GM18502 (cell line): ENCODE measurements at regions not wholly inside any gene's neighbourhood (a gene's known extent, or its start where the extent isn't known, plus 50 kb on each side); places are given as distances from the start of the nearest gene placed in this dataset.

Source experiments
- ATAC-seq: cut with Tn5 transposase; IDR thresholded peaks from one replicate; pipeline ENCODE4 v1.9.1; 2021; ENCODE audit warnings: mild to moderate bottlenecking; ENCODE audit not compliant: unreplicated experiment, poor library complexity

GRCh38 chr1:58156124-58156468 lies 390.4 kb downstream of the OMA1 start:
- peak; percentile 89 for ATAC-seq

DNA sequence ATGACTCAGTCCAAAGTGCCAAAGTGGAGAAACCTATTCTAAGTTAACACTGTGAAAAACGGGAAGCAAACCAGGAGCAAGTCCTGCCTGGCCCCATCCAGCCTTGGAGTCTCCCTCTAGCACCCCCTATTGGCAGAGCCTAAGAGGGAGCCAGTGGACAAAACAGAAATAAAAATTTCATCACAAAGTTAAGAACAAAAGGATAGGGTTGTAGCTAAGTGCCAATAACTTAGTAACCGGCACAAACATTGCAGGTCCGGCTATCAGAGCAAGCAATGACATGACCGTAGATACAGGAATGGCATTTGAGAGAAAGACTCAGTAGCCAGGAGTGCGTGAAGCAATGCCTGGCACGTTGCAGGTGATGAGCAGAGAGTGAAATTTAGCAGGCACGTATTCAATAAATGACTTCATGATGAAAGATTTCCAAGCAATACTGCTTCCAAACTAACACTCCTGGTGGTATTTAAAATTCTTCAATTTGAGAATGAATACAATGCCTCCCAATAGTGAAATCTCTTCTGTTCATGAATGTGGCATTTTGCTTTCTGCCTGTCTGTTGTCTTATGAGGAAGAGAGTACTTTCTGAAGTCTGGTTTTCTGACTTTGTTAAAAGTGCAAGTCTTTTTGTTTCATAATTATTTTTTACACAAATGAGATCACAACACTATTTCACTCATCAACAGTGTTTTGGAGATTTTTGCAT lies 391.0 kb downstream of the OMA1 start:
- ATAC-seq: peak; percentile 64

- no peak for ATAC-seq
Measured at GRCh38 chr1:58154256-58154655, 392.3 kb downstream of the OMA1 start.

GRCh38 chr1:58152697-58153096 lies 393.8 kb downstream of the OMA1 start:
- no peak for ATAC-seq

- no peak for ATAC-seq
Measured at GRCh38 chr1:58149271-58149812, 397.2 kb downstream of the OMA1 start.

- no peak for ATAC-seq
Measured at GRCh38 chr1:58144698-58145270, 401.7 kb downstream of the OMA1 start.

- no peak for ATAC-seq
Measured at GRCh38 chr1:58143972-58144697, 402.4 kb downstream of the OMA1 start.

- ATAC-seq: no peak
Measured at GRCh38 chr1:58136387-58136786, 410.1 kb downstream of the OMA1 start.

GRCh38 chr1:58135821-58136321 lies 410.7 kb downstream of the OMA1 start:
- no peak for ATAC-seq

- no peak for ATAC-seq
Measured at GRCh38 chr1:58133562-58133961, 413.0 kb downstream of the OMA1 start.

GRCh38 chr1:58123051-58123450 lies 423.5 kb downstream of the OMA1 start:
- ATAC-seq: no peak

DNA sequence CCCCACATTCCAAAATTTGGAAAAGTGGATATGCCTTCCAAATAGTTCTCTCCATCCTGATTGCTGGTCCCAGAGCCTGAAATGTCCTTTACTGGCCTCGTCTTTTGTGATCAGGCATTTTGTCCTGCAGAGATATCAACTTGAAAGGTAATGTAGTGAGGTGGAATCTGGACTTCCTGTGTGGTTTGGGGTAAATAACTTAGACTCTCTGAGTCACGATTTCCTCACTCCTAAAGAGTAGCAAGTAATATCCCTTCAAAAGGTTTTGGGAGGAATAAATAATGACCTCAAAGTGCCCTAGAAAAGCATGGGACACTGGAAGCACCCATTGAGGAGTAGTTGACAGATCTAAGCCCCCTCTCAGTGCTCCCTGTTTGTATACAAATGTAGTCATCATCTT lies 426.6 kb downstream of the OMA1 start:
- no peak for ATAC-seq

GRCh38 chr1:58116284-58116683 lies 430.2 kb downstream of the OMA1 start:
- ATAC-seq: no peak

- no peak for ATAC-seq
Measured at GRCh38 chr1:58109646-58110200, 436.8 kb downstream of the OMA1 start.

DNA sequence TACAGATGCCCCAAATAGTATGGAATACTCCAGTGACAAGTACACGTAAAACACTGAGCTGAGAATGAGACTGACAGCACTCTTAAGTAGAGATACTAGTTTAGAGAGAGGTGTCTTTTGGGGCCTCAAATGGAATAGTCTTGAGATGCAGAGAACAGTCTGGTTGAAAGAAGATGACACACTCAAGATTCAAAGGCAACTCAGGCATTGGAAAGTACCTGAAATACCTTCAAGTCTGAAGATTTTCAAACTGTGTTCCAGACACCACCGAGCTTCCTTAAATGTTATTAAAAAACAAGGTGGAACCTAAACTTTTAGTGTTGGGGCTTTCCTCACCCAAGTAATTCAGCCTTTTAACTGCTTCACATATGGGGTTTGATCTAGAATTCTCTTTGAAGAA lies 437.7 kb downstream of the OMA1 start:
- ATAC-seq: no peak

DNA sequence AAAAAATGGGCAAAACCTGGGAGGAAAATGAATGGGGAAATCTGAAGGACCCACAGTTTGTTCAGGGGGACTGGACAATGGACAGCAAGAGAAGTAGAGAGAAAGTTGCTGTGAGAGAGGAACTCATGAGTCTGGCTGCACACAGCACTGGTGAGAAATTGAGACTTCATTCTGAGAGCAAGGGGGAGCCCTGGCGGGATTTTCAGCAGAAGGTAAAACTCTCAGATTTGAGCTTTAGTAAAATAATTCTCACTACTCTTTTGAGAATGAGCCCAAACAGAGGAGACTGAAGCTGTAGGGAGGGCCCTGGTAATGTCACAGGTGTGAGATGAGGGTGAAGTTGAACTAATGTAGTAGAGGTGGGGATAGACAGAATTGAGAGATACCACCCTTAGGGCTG lies 438.6 kb downstream of the OMA1 start:
- no peak for ATAC-seq

DNA sequence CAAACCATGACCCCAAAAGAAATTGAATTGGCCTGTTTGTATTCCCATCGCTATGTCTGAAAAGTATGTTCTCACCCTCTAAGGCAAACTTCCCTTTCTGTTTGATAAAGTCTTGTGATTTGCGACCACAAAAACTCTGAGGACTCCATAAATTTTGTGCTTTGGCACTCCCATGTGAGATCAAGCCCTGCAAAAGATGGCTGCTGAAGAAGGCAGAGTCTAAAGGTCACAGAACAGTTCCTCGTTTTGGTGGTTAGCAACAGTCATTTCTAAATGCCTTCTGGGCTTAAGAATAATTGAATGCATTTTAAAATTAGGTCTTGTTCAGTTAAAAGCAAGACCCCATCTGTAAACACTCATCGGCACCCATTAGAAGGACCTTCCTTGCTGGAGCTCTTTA lies 441.6 kb downstream of the OMA1 start:
- ATAC-seq: peak; percentile 75

DNA sequence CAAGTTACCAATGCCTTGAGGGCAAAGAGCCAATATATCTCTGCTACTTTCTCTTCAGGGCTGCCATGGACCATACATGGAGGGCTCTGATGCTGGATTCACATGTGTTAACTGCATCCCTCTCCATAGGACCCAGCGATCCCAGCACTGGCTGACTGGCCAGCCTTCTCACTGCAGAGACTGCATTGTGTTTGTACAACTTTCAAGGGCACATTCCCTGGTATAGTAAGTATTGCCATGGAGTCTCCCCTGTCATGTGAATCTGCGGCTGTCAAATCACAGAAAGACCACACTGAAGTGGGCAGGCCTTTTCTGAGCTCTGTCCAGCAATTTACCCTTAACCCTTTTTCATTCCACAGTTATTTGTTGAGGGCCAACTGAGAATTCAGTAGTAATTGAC lies 449.8 kb downstream of the OMA1 start:
- no peak for ATAC-seq

- no peak for ATAC-seq
Measured at GRCh38 chr1:58095183-58095582, 451.3 kb downstream of the OMA1 start.

- no peak for ATAC-seq
Measured at GRCh38 chr1:58094221-58094620, 452.3 kb downstream of the OMA1 start.

GRCh38 chr1:58090640-58091039 lies 455.9 kb downstream of the OMA1 start:
- no peak for ATAC-seq
